Colon (tissue), 2 donors: ENCODE measurements at regions not wholly inside any gene's neighbourhood (a gene's known extent, or its start where the extent isn't known, plus 50 kb on each side); places are given as distances from the start of the nearest gene placed in this dataset.

ENCODE experiments used
- FAIRE-seq: peaks from 2 replicates; lab custom pipeline; 2012; peaks lifted over from hg19 to GRCh38; lab: Jason Lieb, UNC
- donor health status: control.
- donor health status: control.

DNA sequence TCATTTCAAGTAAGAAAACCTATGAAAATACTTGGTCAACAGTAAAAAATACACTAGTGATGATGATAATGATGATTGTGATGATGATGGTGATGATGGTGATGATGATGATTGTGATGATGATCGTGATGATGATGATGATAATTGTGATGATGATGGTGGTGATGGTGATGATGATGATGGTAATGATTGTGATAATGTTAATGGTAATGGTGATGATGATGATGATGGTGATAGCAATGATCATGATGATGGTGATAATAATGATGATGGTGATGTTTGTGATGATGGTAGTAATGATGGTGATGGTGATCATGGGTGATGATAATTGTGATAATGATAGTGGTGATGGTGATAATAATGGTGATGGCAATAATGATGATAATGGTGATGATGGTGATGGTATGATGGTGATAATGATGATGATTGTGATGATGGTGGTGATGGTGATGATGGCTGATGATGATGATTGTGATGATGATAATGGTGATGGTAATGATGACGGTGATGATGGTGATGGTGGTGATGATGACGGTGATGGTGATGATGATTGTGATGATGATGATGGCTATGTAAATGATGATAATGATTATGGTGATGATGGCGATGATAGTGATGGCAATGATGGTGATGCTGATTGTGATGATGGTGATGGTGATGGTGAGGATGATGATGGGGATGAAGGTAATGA is 62.1 kb downstream of the VCX3A start:
- FAIRE-seq, result peak; percentile 65

- no peak for FAIRE-seq
These were observed 66.2 kb downstream of the VCX3A start for GRCh38 chrX:6468706-6469105.

DNA sequence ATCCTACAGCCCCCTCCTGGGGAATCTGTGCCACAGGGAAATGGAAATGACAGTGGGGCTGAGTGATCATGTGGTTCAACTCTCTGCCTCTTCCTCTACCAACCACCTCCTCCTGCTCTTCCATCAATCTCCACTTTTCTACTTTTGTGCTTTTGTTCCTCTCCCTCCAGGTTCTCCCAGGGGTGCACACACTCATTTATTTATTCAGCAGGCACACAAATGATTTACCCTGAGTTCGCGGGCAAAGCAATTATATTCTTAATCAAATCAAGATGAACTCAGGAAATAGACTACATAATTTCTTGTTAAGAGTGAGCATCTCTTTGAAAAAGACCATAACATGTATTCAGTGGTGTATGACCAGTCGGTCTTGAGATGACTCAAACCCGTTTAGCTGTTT is 69.2 kb downstream of the VCX3A start:
- no peak for FAIRE-seq

- no peak for FAIRE-seq
These were observed 70.2 kb downstream of the VCX3A start for GRCh38 chrX:6464726-6465125.

DNA sequence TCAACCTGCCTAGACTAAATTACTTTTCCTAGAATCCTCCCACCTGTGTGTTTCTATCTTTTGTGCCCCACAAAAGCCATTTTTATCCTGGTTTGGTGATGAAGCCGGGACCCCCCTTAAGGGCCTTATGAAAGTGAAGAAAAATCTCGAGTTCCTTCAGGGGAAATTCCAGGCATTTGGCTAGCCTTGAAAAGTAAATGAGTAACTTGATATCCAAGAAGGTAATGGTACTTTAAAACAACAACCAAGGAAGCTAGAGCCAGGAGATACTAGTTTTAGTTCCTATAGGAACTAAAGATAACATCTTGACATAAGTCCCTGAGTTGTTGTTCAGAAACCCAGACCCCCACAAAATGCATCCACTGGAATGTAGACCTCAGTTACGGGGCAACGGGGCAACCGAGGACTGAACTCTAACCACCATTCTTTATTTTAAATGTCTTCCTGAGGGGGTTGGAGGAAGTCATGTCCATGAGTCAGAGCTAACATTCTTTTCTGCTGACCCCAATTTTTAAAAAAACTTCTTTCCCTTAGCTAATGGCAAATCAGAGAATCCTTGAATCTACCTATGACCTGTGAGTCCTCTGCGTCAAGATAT is 73.9 kb downstream of the VCX3A start:
- FAIRE-seq, result no peak

DNA sequence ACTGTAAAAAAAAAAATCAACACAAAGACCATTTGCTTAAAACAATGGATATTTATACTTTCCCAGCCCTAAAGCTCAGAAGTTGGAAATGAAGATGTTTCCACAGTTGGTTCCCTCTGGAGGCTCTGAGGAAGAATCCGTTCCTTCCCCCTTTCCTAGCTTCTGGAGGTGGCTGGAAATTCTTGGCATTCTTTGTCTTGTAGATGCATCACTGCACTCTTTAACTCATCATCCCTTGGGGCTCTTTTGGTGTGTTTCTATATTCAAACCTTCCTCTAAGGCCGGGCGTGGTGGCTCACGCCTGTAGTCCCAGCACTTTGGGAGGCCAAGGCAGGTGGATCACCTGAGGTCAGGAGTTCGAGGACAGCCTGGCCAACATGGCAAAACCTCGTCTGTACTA is 78.7 kb downstream of the VCX3A start:
- FAIRE-seq, result no peak

GRCh38 chrX:6449946-6450345 is 85.0 kb downstream of the VCX3A start:
- FAIRE-seq, result no peak

GRCh38 chrX:6448003-6448402 is 86.9 kb downstream of the VCX3A start:
- FAIRE-seq, result no peak

DNA sequence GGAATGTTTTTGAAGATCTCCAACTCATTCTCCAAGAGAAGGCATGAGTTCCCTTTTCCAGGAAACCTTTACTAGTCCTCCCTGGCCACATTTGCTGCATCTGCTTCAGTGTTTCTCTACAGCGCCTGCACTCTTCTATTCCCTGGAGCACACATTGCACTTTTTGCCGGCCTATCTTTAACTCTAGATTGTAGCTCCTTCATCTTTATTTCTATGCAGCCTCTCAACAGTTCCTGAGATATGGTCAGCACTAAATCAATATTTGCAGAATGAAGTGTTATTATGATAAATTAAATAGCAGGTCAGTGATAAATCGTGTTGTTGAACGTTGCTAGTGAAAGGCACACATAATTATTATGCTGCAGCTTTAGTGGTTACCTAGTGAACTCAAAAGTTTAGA is 88.3 kb downstream of the VCX3A start:
- FAIRE-seq, result no peak

GRCh38 chrX:6440648-6441047 is 94.3 kb downstream of the VCX3A start:
- FAIRE-seq, result no peak

GRCh38 chrX:6432226-6432625 is 102.7 kb downstream of the VCX3A start:
- no peak for FAIRE-seq

GRCh38 chrX:6407542-6407941 is 127.4 kb downstream of the VCX3A start:
- no peak for FAIRE-seq

DNA sequence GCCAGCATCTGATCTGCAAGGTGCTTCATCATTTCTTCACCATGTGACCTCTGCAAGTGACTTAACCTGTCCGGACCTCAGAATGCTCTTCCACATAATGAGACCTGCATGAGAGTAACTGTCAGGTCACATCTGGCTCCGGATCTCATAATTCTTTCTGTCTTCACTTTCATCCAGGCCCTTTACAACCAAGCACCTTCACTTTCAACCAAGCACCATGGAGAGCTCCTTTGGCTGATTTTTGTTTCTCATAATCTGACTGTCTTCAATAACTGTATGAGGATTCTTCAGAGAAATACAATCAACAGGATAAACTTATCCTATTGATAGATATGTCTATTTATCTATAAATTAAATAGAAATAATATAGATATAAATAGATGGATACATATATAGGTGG is 148.1 kb downstream of the VCX3A start:
- no peak for FAIRE-seq

- FAIRE-seq, result no peak
These were observed 150.0 kb downstream of the VCX3A start for GRCh38 chrX:6384921-6385320.

- FAIRE-seq, result no peak
These were observed 150.5 kb downstream of the VCX3A start for GRCh38 chrX:6384371-6384770.

GRCh38 chrX:6383917-6384316 is 151.0 kb downstream of the VCX3A start:
- FAIRE-seq, result no peak

DNA sequence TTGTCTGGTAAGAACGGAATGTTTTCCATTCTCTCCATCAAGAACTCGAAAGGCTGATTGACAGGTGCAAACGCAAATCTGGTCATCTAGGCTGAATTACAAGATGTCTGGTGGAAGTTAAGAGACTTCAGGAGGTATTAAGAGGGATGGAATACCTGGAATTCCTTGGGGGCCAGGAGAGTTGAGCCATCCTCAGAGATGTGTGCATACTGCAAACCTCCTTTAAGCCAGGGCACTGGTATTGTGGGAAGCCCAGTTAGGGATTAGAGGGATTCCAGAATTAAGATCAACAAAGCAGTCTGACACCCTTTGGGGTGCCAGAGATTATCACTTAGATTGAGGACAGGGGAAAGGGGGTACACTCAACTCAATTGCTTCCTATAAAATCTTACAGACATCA is 151.4 kb downstream of the VCX3A start:
- no peak for FAIRE-seq

DNA sequence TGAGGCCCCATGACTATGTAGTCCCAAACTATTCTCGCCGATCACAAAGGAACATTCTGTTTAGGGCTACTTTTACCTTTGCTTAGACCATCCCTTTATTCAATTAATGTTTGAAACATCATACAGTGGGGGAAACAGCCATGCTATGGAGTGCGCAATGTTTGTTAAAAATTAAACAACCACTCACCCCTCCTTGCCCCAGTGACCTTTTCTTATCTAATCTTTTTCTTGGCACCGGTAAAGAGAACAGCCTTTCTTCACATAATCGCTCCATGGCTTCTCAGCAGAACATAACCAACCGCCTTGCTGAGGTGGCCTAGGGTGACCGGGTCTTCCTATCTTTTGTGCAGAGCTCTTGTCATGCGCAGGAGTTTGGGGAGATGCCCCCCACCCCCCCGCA is 152.6 kb downstream of the VCX3A start:
- no peak for FAIRE-seq

DNA sequence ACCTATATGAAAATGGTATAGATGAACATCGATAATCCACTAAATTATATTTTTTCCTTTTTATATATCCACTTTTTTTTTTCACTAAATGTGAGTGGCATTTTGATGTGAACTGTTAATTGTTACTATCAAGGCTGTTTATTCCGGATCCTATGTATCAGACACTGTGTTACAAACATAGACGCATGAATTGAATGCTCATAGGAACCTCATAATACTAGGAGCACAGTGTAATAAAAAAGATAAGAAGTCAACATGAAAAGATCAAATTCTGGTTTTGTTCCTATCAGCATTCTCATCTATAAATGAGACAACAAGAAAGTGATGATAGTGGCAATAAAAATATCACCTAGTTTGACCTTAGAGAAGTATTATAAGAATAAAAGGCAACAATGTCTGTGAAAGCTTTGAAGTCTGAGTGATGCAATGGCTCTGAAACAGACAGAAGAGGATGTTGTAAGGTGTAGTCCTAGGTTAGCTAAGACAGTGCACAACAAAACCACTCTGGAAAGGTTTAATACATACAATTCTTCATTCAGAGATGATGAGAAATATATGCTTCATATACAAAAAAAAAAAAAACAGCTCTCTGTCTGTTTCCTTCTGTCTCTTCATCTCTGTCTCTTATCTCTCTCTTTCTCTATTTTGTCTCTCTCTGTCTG is 148.6 kb upstream of the NLGN4X start:
- FAIRE-seq, result peak; percentile 72

DNA sequence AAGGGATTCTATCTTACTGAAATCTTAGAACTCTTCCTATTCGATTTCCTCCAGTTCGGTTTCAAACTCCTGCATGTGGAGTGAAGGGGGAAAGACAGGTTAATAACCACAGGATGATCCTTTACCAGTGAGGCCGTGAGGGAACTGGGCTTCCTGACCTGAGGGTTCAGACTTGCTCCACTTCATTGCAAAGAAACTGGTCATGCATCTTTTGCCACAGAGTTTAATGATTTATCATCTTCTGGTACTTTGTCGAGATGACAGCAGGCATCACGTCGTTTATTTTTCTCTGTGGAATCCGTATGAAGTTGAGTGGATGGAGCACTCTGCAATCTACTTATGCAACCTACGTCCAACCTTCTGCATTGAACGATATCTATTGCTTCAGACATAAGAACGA is 145.9 kb upstream of the NLGN4X start:
- no peak for FAIRE-seq

DNA sequence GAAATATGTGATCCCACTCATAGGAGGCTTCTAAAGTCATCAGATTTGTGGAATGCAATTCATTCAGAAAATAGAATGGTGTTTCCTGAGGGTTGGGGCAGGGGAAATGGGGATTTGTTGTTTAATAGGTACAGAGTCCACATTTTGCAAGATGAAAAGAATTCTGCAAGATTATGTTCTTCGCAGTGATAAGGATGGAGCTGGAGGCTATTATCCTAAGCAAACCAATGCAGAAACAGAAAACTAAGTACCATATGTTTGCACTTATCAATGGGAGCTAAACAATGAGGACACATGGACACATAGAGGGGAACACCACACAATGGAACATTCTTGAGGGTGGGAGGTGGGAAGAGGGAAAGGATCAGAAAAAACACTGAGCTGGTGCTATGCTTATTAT is 144.3 kb upstream of the NLGN4X start:
- no peak for FAIRE-seq

- FAIRE-seq, result no peak
These were observed 142.7 kb upstream of the NLGN4X start for GRCh38 chrX:6371353-6371752.

GRCh38 chrX:6363188-6363587 is 134.5 kb upstream of the NLGN4X start:
- no peak for FAIRE-seq

GRCh38 chrX:6325437-6325836 is 96.8 kb upstream of the NLGN4X start:
- no peak for FAIRE-seq
